A549 (cell line): ENCODE measurements at regions not wholly inside any gene's neighbourhood (a gene's known extent, or its start where the extent isn't known, plus 50 kb on each side); places are given as distances from the start of the nearest gene placed in this dataset.

Source experiments
- CTCF ChIP-seq: fragments of >200 bp; sonication (Bioruptor Twin); formaldehyde crosslinking; IDR thresholded peaks from 3 replicates; pipeline ENCODE4 v1.5.1; 2016
- HDAC2 ChIP-seq: fragments of 200-600 bp; sonication (generic); IDR thresholded peaks from 2 replicates; pipeline ENCODE4 v1.6.1; 2016
- NR3C1 ChIP-seq: fragments of >200 bp; sonication (Bioruptor Twin); formaldehyde crosslinking; IDR thresholded peaks from 3 replicates; pipeline ENCODE4 v1.6.1; 2017
- PHF8 ChIP-seq: fragments of 200-600 bp; sonication (generic); IDR thresholded peaks from 2 replicates; pipeline ENCODE4 v1.6.1; 2016; ENCODE audit warnings: low read depth, mild to moderate bottlenecking, antibody characterized with exemption, moderate library complexity, borderline replicate concordance
- POLR2A ChIP-seq: IDR thresholded peaks from 2 replicates; pipeline ENCODE4 v1.6.1; 2012; ENCODE audit warnings: mild to moderate bottlenecking, low read length
- RCOR1 ChIP-seq: fragments of 150-350 bp; IDR thresholded peaks from 2 replicates; pipeline ENCODE4 v1.6.1; 2014; ENCODE audit warnings: antibody characterized with exemption, low read length, low read depth
- REST ChIP-seq: fragments of 200-600 bp; sonication (generic); IDR thresholded peaks from 2 replicates; pipeline ENCODE4 v1.6.1; 2016; ENCODE audit warnings: antibody characterized with exemption, mild to moderate bottlenecking, moderate library complexity
- ZSCAN20 ChIP-seq: fragments of 250-450 bp; sonication (Bioruptor Pico); IDR thresholded peaks from 2 replicates; pipeline ENCODE4 v1.8.0; 2022; ENCODE audit warnings: mild to moderate bottlenecking, moderate library complexity
- TF ChIP-seq, protein P1 (sequence below): fragments of 150-350 bp; IDR thresholded peaks from 2 replicates; pipeline ENCODE4 v1.6.1; 2014; ENCODE audit warnings: low read depth, mild to moderate bottlenecking, low read length

- TF ChIP-seq CTCF (no peak), POLR2A (no peak), RCOR1 (no peak), PHF8 (no peak), REST (no peak), NR3C1 (no peak), HDAC2 (no peak), ZSCAN20 (no peak)
- TF ChIP-seq, protein P1, sequence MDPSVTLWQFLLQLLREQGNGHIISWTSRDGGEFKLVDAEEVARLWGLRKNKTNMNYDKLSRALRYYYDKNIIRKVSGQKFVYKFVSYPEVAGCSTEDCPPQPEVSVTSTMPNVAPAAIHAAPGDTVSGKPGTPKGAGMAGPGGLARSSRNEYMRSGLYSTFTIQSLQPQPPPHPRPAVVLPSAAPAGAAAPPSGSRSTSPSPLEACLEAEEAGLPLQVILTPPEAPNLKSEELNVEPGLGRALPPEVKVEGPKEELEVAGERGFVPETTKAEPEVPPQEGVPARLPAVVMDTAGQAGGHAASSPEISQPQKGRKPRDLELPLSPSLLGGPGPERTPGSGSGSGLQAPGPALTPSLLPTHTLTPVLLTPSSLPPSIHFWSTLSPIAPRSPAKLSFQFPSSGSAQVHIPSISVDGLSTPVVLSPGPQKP, result no peak
These were observed 255.0 kb upstream of the SP8 start for GRCh38 chr7:21041666-21042065.
